Activated CD4-positive, alpha-beta memory T cell treated with anti-CD3 and anti-CD28 coated beads for 36 hours (primary cell): ENCODE measurements at regions not wholly inside any gene's neighbourhood (a gene's known extent, or its start where the extent isn't known, plus 50 kb on each side); places are given as distances from the start of the nearest gene placed in this dataset.
"Not testable (repeated sequence)": the region's sequence is repeated elsewhere in the genome, so short reads cannot be mapped to it uniquely, and the experiment has no call there.

Experiments
- CTCF ChIA-PET: fragments of 350-600 bp; sonication (Branson Sonifier 250); formaldehyde crosslinking; loops from one replicate; lab custom pipeline; 2021; ENCODE audit warnings: antibody characterized with exemption, inconsistent platforms; lab: Charles Lee
- POLR2A ChIA-PET: fragments of 350-600 bp; sonication (Branson Sonifier 250); formaldehyde crosslinking; loops from one replicate; lab custom pipeline; 2021; ENCODE audit warnings: antibody characterized with exemption; lab: Charles Lee
- DNase-seq: peaks from one replicate; pipeline ENCODE4 v3.0.0-alpha.2; 2020
- H3K27ac Mint-ChIP-seq: one replicate; pipeline ENCODE4 v1.8.0; 2021; ENCODE audit warnings: mixed read lengths
- H3K27me3 Mint-ChIP-seq: one replicate; pipeline ENCODE4 v1.8.0; 2021; ENCODE audit warnings: mixed read lengths
- H3K36me3 Mint-ChIP-seq: one replicate; pipeline ENCODE4 v1.8.0; 2021; ENCODE audit warnings: mixed read lengths
- H3K4me1 Mint-ChIP-seq: one replicate; pipeline ENCODE4 v1.8.0; 2021; ENCODE audit warnings: low read depth, mixed read lengths
- H3K4me3 Mint-ChIP-seq: one replicate; pipeline ENCODE4 v1.8.0; 2021; ENCODE audit warnings: mild to moderate bottlenecking, mixed read lengths
- H3K9me3 Mint-ChIP-seq: one replicate; pipeline ENCODE4 v1.8.0; 2021; ENCODE audit warnings: mixed read lengths
- intact Hi-C: fragments of 100-400 bp; cut with micrococcal nuclease; formaldehyde crosslinking; loops from one replicate; pipeline ENCODE4 v1.15.1; 2023

DNA sequence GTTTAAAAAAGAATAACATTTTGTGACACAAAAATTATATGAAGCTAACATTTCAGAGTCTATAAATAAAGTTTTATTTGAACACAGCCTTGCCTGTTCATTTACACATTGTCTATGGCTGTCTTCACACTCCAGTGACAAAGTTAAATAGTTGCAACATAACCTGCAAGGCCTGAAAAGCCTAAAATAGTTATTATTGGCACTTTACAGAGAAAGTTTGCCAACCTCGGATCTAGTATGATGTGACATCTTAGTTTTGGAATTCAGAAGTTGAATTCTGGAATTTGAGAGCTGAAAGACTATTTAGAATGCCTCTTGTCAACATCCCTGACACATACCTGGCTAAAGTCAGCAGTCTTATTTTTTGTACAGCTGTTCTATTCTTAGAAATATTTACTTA is 68.3 kb downstream of the DYRK2 start:
- CTCF ChIA-PET = no interaction called here
- no peaks in the 10 kb centered on the region for H3K9me3 Mint-ChIP-seq
- intact Hi-C loops = no loop called here

DNA sequence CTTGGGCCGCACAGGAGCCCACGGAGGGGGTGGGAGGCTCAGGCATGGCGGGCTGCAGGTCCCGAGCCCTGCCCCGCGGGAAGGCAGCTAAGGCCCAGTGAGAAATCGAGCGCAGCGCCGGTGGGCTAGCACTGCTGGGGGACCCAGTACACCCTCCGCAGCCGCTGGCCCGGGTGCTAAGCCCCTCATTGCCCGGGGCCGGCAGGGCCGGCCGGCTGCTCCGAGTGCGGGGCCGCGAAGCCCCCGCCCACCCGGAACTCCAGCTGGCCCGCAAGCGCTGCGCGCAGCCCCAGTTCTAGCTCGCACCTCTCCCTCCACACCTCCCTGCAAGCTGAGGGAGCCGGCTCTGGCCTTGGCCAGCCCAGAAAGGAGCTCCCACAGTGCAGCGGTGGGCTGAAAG is 70.8 kb downstream of the DYRK2 start:
- H3K4me1 Mint-ChIP-seq, H3K36me3 Mint-ChIP-seq, CTCF ChIA-PET: not testable (repeated sequence)

More for the DNA sequence above, 68.3 kb downstream of the DYRK2 start:
- DNase-seq = no peak
- Mint-ChIP-seq H3K4me1 (no peaks in the 10 kb centered on the region), H3K27me3 (no peaks in the 10 kb centered on the region), H3K27ac (no peak overlapping the region), H3K36me3 (no peaks in the 10 kb centered on the region), H3K4me3 (no peak overlapping the region)
- POLR2A ChIA-PET = no interaction called here

DNA sequence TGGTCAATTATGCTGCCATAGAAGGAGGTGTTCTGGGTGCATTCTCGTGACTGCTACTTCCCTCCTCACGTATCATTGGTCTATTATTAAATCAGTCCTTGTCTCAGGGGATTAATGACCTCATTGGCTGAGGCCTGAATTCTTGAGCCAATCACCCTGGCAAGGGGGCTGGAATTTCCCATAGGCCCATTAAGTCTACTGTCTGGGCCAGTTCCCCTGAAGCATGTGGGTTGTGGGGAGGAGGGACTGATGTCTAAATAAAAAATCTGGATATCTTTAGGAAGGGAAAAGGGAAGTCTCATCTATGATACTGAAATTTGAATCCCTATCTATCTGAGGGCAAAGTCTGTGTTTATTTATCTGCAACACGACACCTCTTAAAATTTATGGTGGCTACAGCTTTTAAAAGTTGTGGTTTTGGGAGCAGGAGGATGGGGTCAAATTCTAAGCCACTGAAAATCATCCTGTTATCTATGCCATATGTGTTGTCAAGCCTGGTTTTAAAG is 71.9 kb downstream of the DYRK2 start:
- Mint-ChIP-seq H3K9me3 (no peaks in the 10 kb centered on the region), H3K36me3 (no peaks in the 10 kb centered on the region), H3K27ac (no peak overlapping the region), H3K4me1 (no peaks in the 10 kb centered on the region), H3K4me3 (no peak overlapping the region), H3K27me3 (no peaks in the 10 kb centered on the region)
- CTCF ChIA-PET = no interaction called here
- intact Hi-C loops = no loop called here
- DNase-seq = no peak
- POLR2A ChIA-PET = no interaction called here

More for the DNA sequence above, 70.8 kb downstream of the DYRK2 start:
- POLR2A ChIA-PET, intact Hi-C loops, H3K27ac Mint-ChIP-seq, H3K4me3 Mint-ChIP-seq, H3K27me3 Mint-ChIP-seq, DNase-seq, H3K9me3 Mint-ChIP-seq: not testable (repeated sequence)

DNA sequence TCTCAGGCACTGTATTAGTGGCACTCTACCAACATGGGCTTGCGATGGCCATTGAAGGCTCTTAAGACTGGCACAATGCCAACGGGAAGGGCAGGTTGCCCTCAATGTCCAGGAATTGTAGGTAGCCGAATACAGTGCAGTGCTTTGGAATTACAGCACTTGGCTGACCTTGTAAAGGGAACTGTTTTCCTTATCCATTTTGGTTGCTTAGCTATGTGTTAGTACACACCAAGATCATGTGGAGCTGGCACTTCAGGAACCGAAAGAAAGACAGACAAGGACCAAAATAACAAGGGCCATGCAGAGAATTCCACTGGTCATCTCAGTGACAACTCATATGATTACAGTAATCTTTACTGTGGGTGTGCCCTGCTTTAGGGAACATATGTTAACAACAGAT is 72.7 kb downstream of the DYRK2 start:
- ChIA-PET POLR2A (no interaction called here), CTCF (no interaction called here)
- Mint-ChIP-seq H3K36me3 (no peaks in the 10 kb centered on the region), H3K27me3 (no peaks in the 10 kb centered on the region), H3K4me1 (no peaks in the 10 kb centered on the region), H3K4me3 (no peak overlapping the region), H3K27ac (no peak overlapping the region), H3K9me3 (no peaks in the 10 kb centered on the region)
- DNase-seq = no peak
- intact Hi-C loops = no loop called here

DNA sequence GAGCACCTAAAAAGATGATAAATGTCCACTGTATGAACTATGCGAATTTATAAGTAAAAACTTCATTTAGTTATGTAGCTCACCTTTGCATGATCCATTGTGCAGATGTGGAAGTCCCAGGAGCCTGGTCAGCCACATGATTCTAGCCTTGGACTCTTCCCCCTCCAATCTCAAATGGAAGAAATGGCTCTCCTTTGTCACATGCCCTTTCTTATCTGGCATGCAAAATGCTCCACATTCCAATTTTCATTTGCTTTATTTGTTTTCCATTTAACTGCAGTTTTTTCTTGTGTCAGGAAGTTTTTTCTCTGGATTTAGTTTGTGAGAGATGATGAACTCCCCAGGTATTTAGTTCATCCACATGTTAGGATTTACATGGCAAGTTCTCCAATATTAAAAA is 73.8 kb downstream of the DYRK2 start:
- intact Hi-C loops = no loop called here
- Mint-ChIP-seq H3K27me3 (no peaks in the 10 kb centered on the region), H3K4me3 (no peak overlapping the region), H3K4me1 (no peaks in the 10 kb centered on the region), H3K27ac (no peak overlapping the region), H3K9me3 (no peaks in the 10 kb centered on the region), H3K36me3 (no peaks in the 10 kb centered on the region)
- no peak for DNase-seq
- CTCF ChIA-PET = interaction anchor here (0.6 kb wide), 1 partner anchor 199 kb away, joined by 3 read pairs; no protein-coding TSS in a partner anchor
- POLR2A ChIA-PET = no interaction called here

DNA sequence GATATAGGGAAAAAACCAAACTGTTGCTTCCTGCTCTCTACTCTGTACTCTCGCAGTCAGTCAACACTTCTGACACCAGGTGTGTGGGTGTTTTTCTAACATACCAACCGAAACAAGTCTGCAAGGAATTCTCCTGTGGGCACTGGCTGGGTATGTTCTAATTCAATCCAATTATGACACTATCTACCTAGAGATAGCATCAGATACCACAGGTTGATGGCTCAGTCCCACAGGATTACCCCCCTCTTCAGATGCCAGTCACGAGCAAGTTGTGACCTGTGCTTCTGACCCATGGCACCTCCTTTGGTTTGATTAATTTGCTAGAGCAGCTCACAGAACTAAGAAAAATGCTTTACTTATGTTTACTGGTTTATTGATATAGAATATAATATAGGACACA is 78.3 kb downstream of the DYRK2 start:
- Mint-ChIP-seq H3K9me3 (no peaks in the 10 kb centered on the region), H3K27ac (no peak overlapping the region), H3K4me3 (no peak overlapping the region), H3K36me3 (no peaks in the 10 kb centered on the region), H3K4me1 (no peaks in the 10 kb centered on the region), H3K27me3 (no peaks in the 10 kb centered on the region)
- intact Hi-C loops = no loop called here
- ChIA-PET CTCF (interaction anchor here (0.6 kb wide), 1 partner anchor 263 kb away, joined by 4 read pairs; no protein-coding TSS in a partner anchor), POLR2A (no interaction called here)
- no peak for DNase-seq

DNA sequence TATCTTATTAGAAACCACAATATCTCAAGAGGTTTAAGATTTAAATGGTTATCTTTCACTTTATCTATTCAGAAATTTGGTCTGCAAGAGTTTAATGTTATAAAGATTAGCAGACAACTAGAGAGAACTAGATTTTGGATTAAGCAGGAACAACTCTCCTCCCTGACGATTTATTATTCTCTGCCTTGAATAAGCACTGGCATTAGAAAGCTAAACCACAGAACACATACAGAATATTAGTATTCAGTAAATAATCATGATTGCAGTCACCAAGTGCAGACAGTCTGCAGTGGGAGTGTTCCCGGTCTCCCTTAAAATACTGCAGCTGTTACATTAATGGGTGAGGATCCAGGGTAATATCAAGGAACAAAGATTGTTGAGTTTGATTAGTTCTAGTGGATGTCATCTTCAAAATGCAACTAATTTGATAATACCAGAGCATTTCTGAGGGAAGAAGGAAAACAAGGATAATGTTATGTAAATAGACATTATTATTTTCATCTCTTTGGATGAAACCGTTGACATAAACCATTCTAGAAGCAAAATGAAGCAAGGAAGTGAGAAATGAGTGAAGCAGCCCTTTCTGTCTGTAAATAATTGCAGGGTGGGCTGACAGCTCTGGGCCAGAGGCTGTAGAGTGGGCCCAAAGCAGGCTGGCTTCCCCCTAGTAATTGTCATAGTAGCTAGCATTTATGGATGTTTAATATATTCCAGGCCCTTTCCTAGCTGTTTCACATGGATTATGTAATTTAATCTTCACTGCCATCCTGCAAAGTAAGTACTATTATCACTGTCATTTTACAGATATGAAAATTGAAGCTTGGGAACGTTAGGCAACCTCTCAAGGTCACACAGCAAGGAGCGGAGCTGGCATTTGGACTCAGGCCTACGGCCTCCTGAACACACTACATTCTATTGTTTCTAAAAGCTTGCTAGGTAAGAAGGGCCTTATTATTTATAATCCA is 79.4 kb downstream of the DYRK2 start:
- ChIA-PET POLR2A (no interaction called here), CTCF (interaction anchor here (0.8 kb wide), 1 partner anchor 566 kb away, joined by 3 read pairs; no protein-coding TSS in a partner anchor)
- intact Hi-C loops = no loop called here
- Mint-ChIP-seq H3K4me3 (no peak overlapping the region), H3K27me3 (no peaks in the 10 kb centered on the region), H3K9me3 (no peaks in the 10 kb centered on the region), H3K27ac (no peak overlapping the region), H3K36me3 (no peaks in the 10 kb centered on the region), H3K4me1 (no peaks in the 10 kb centered on the region)
- no peak for DNase-seq

DNA sequence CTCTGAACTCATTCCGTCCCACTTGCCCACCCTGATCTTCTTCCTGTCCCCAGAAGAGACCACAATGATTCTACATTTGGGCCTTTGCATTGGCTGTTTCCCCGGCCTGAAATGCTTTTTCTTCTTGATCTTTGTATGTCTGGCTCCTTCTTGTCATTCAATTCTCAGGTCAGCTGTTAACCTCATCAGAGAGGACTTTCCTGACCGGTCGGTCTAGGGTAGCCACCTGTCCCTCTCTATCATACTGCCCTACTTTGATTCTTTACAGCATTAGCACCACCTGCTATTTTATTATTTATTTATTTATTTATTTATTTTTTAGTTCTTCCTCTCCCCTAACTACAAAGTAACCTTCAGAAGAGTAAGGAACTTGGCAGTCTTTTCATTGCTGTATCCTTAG is 84.3 kb downstream of the DYRK2 start:
- Mint-ChIP-seq H3K4me1 (no peaks in the 10 kb centered on the region), H3K4me3 (no peak overlapping the region), H3K27ac (no peak overlapping the region), H3K9me3 (no peaks in the 10 kb centered on the region), H3K36me3 (no peaks in the 10 kb centered on the region), H3K27me3 (no peaks in the 10 kb centered on the region)
- no peak for DNase-seq
- intact Hi-C loops = no loop called here
- ChIA-PET CTCF (no interaction called here), POLR2A (no interaction called here)

DNA sequence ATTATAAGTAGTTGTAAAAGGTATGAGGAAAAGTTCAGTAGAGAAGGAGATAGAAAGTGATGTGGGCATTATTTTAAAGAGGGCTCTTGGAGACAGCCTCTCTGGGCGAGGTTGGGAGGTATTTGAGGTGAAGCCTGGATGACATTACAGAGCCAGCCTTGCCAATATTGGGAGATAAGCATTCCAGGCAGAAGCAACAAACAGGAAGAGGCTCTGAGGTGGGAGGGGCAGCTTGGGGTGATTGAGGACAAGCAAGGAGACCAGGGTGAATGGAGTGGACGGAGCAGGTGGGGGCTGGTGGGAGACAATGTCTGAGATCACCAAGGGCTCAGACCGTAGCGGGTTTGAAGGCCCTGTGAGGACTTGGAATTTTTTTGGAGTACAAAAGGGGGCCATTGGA is 87.3 kb downstream of the DYRK2 start:
- no peak overlapping the region for H3K27ac Mint-ChIP-seq
- H3K4me1 Mint-ChIP-seq = no peaks in the 10 kb centered on the region
- H3K36me3 Mint-ChIP-seq = no peaks in the 10 kb centered on the region
- ChIA-PET POLR2A (no interaction called here), CTCF (no interaction called here)
- no peak for DNase-seq
- no peak overlapping the region for H3K4me3 Mint-ChIP-seq
- intact Hi-C loops = no loop called here
- no peaks in the 10 kb centered on the region for H3K9me3 Mint-ChIP-seq
- H3K27me3 Mint-ChIP-seq = no peaks in the 10 kb centered on the region

DNA sequence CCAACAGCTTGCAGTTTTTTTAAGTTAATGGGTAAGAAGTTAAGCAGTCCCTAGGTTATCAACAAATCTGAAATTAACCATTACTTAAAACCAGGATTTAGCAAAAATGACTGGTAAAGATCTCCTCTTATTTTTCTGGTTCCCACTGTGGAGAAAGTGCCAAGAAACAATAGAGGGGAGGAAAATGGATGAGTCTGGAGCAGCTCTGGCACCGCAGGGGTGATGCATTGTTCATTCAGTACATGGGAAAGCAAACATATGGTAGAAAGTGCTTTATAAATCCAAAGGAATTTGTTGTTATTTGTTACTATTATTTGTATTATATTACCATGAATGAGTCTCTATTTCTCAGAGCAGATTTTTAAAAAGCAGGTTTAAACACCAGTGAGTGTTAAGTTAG is 92.2 kb downstream of the DYRK2 start:
- peaks cover 1% of the 10 kb centered on the region for H3K27me3 Mint-ChIP-seq
- H3K4me3 Mint-ChIP-seq = no peak overlapping the region
- POLR2A ChIA-PET = no interaction called here
- CTCF ChIA-PET = no interaction called here
- no peak overlapping the region for H3K27ac Mint-ChIP-seq
- no peaks in the 10 kb centered on the region for H3K36me3 Mint-ChIP-seq
- H3K4me1 Mint-ChIP-seq = no peaks in the 10 kb centered on the region
- no peak for DNase-seq
- intact Hi-C loops = no loop called here
- no peaks in the 10 kb centered on the region for H3K9me3 Mint-ChIP-seq

DNA sequence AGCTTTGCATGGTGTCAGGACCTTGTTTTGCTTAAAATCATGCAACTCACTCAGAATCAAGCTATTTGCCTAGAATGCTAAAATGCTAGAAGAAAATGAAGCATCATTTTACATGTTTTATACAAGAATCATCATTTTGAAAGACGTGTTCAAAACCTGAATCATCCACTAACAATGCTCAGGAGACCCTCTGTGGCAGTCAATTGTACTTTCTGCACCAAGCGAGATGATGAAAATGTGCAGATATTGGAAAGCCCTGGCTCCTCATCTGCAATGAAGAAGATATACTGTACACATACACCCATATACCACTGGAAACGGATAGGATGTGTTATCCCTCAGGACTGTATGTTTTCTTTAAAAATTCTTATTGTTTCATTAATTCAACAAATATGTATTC is 92.7 kb downstream of the DYRK2 start:
- Mint-ChIP-seq H3K27me3 (peaks cover 1% of the 10 kb centered on the region), H3K9me3 (no peaks in the 10 kb centered on the region), H3K36me3 (peaks cover 3% of the 10 kb centered on the region), H3K4me3 (no peak overlapping the region), H3K4me1 (no peaks in the 10 kb centered on the region), H3K27ac (no peak overlapping the region)
- intact Hi-C loops = no loop called here
- DNase-seq = no peak
- CTCF ChIA-PET = no interaction called here
- POLR2A ChIA-PET = no interaction called here

DNA sequence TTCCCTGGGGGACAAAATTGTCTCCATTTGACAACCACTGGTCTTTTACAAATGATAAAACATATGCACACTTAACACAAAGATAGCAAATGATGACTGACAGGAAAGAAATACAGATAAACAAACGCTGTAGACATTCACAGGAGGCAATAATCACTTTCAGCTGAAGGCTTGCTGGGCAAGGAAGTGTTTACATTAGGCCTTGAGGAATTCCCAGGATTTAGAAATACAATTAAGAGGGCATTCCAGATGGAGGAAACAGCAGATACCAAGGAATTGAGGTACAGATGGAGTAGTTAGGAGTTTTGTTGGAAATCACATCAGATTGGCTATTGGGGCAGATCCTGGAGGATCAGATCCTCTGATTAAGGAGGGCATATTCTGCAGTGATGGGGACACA is 93.9 kb downstream of the DYRK2 start:
- H3K9me3 Mint-ChIP-seq = no peaks in the 10 kb centered on the region
- intact Hi-C loops = no loop called here
- no peak for DNase-seq
- POLR2A ChIA-PET = no interaction called here
- peaks cover 3% of the 10 kb centered on the region for H3K36me3 Mint-ChIP-seq
- CTCF ChIA-PET = no interaction called here
- H3K27me3 Mint-ChIP-seq = peaks cover 1% of the 10 kb centered on the region
- no peaks in the 10 kb centered on the region for H3K4me1 Mint-ChIP-seq
- H3K4me3 Mint-ChIP-seq = no peak overlapping the region
- H3K27ac Mint-ChIP-seq = no peak overlapping the region
